Erythroblast (primary cell): ENCODE measurements at regions not wholly inside any gene's neighbourhood (a gene's known extent, or its start where the extent isn't known, plus 50 kb on each side); places are given as distances from the start of the nearest gene placed in this dataset.

Source experiments
- GATA1 ChIP-seq: IDR thresholded peaks from 2 replicates; pipeline ENCODE4 v1.6.1; 2011; ENCODE audit warnings: low read depth, mild to moderate bottlenecking, control low read depth, low read length, moderate library complexity
- POLR2A ChIP-seq: IDR thresholded peaks from 2 replicates; pipeline ENCODE4 v1.6.1; 2011; ENCODE audit warnings: mild to moderate bottlenecking, low read length

DNA sequence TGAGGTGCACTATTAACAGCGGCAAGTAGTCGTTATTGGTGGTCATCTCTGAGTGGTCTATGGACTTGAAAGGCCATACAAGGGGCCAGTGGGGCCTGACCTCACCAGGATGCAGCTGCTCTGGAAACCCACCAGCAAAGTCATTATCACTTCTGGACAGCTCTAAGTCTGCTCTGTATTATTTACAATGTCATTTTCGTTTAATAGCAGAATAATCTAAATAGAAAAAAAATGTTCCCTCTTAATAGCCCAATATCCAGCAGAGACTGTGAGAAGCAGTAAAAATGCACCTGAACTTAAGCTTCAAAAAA lies 85.0 kb upstream of the EED start:
- TF ChIP-seq POLR2A = no peak
- no peak for TF ChIP-seq GATA1
